BE2C (cell line): ENCODE measurements at regions not wholly inside any gene's neighbourhood (a gene's known extent, or its start where the extent isn't known, plus 50 kb on each side); places are given as distances from the start of the nearest gene placed in this dataset.

Experiments
- DNase-seq: peaks from one replicate; pipeline ENCODE4 v3.0.0-alpha.2; 2020
- H3K27me3 ChIP-seq: fragments of 250-450 bp; sonication (Bioruptor Pico); 2 replicates; pipeline ENCODE4 v1.5.1; 2020; ENCODE audit warnings: mild to moderate bottlenecking
- H3K36me3 ChIP-seq: fragments of 250-450 bp; sonication (Bioruptor Pico); 2 replicates; pipeline ENCODE4 v1.5.1; 2020; ENCODE audit warnings: mild to moderate bottlenecking
- H3K4me1 ChIP-seq: fragments of 250-450 bp; sonication (Bioruptor Pico); 2 replicates; pipeline ENCODE4 v1.5.1; 2020
- H3K4me3 ChIP-seq: 2 replicates; pipeline ENCODE4 v1.5.1; 2011; ENCODE audit warnings: low read depth, low read length
- H3K9me3 ChIP-seq: fragments of 250-450 bp; sonication (Bioruptor Pico); 2 replicates; pipeline ENCODE4 v1.5.1; 2020
- CTCF ChIP-seq: IDR thresholded peaks from 2 replicates; pipeline ENCODE4 v1.5.1; 2012; ENCODE audit warnings: mild to moderate bottlenecking, low read depth, low read length

GRCh38 chr5:174516741-174517140 lies 207.6 kb upstream of the MSX2 start:
- Histone ChIP-seq H3K27me3 (no peaks in the 10 kb centered on the region), H3K36me3 (no peaks in the 10 kb centered on the region), H3K4me1 (peaks cover 7% of the 10 kb centered on the region), H3K9me3 (no peaks in the 10 kb centered on the region), H3K4me3 (no peak overlapping the region)
- no peak for DNase-seq
- TF ChIP-seq CTCF: no peak

GRCh38 chr5:174518512-174518911 lies 205.9 kb upstream of the MSX2 start:
- no peak for DNase-seq
- TF ChIP-seq CTCF: no peak
- Histone ChIP-seq H3K9me3 (no peaks in the 10 kb centered on the region), H3K36me3 (no peaks in the 10 kb centered on the region), H3K4me1 (peaks cover 7% of the 10 kb centered on the region), H3K27me3 (no peaks in the 10 kb centered on the region), H3K4me3 (no peak overlapping the region)

GRCh38 chr5:174520420-174521396 lies 203.7 kb upstream of the MSX2 start:
- peaks cover 7% of the 10 kb centered on the region for H3K4me1 ChIP-seq
- DNase-seq: peak; percentile 49
- peak overlapping the region; percentile 20; the same call in 1 of the 2 replicates for H3K4me3 ChIP-seq

GRCh38 chr5:174521449-174521848 lies 202.9 kb upstream of the MSX2 start:
- Histone ChIP-seq H3K36me3 (no peaks in the 10 kb centered on the region), H3K4me1 (peaks cover 7% of the 10 kb centered on the region), H3K4me3 (no peak overlapping the region), H3K9me3 (no peaks in the 10 kb centered on the region), H3K27me3 (no peaks in the 10 kb centered on the region)
- DNase-seq: no peak
- no peak for TF ChIP-seq CTCF

More at GRCh38 chr5:174520420-174521396, 203.7 kb upstream of the MSX2 start:
- H3K36me3 ChIP-seq: no peaks in the 10 kb centered on the region
- TF ChIP-seq CTCF: no peak
- no peaks in the 10 kb centered on the region for H3K27me3 ChIP-seq
- no peaks in the 10 kb centered on the region for H3K9me3 ChIP-seq

GRCh38 chr5:174522480-174523260 lies 201.7 kb upstream of the MSX2 start:
- Histone ChIP-seq H3K4me3 (no peak overlapping the region), H3K27me3 (no peaks in the 10 kb centered on the region), H3K9me3 (no peaks in the 10 kb centered on the region), H3K4me1 (peaks cover 7% of the 10 kb centered on the region), H3K36me3 (no peaks in the 10 kb centered on the region)
- no peak for DNase-seq
- no peak for TF ChIP-seq CTCF
